A549 (cell line): ENCODE measurements at regions not wholly inside any gene's neighbourhood (a gene's known extent, or its start where the extent isn't known, plus 50 kb on each side); places are given as distances from the start of the nearest gene placed in this dataset.

Experiments used
- CBX8 ChIP-seq: fragments of 200-600 bp; sonication (generic); IDR thresholded peaks from 2 replicates; pipeline ENCODE4 v1.6.1; 2016
- CEBPB ChIP-seq, 2 experiments: fragments of >200 bp in 1 of 2; sonication (Bioruptor Twin) in 1 of 2; formaldehyde crosslinking in 1 of 2; IDR thresholded peaks; 2 replicates each; pipeline ENCODE4 v1.6.1; 2012 to 2016
- CHD4 ChIP-seq: fragments of 200-600 bp; sonication (generic); IDR thresholded peaks from 2 replicates; pipeline ENCODE4 v1.6.1; 2016; ENCODE audit warnings: antibody characterized with exemption, mild to moderate bottlenecking, borderline replicate concordance
- JUN ChIP-seq, 2 experiments: fragments of >200 bp; sonication (Bioruptor Twin); formaldehyde crosslinking; IDR thresholded peaks; 2 replicates in 1 of 2; 3 replicates in 1 of 2; pipeline ENCODE4 v1.6.1; 2016 to 2017
- NR3C1 ChIP-seq: fragments of >200 bp; sonication (Bioruptor Twin); formaldehyde crosslinking; IDR thresholded peaks from 3 replicates; pipeline ENCODE4 v1.6.1; 2017
- POLR2A ChIP-seq: IDR thresholded peaks from 2 replicates; pipeline ENCODE4 v1.6.1; 2012; ENCODE audit warnings: mild to moderate bottlenecking, low read length
- RCOR1 ChIP-seq: fragments of 150-350 bp; IDR thresholded peaks from 2 replicates; pipeline ENCODE4 v1.6.1; 2014; ENCODE audit warnings: antibody characterized with exemption, low read length, low read depth
- RFX5 ChIP-seq: fragments of 450-650 bp; IDR thresholded peaks from 2 replicates; pipeline ENCODE4 v1.7.1; 2014; ENCODE audit warnings: antibody characterized with exemption, mild to moderate bottlenecking, moderate library complexity
- RNF2 ChIP-seq: fragments of 200-600 bp; sonication (generic); IDR thresholded peaks from 2 replicates; pipeline ENCODE4 v1.6.1; 2016; ENCODE audit warnings: low read depth, mild to moderate bottlenecking, antibody characterized with exemption, moderate library complexity, borderline replicate concordance
- SMC3 ChIP-seq: fragments of >200 bp; sonication (Bioruptor Twin); formaldehyde crosslinking; IDR thresholded peaks from 3 replicates; pipeline ENCODE4 v1.6.1; 2018; ENCODE audit warnings: inconsistent platforms
- TFCP2L1 ChIP-seq: fragments of 250-450 bp; sonication (Bioruptor Pico); IDR thresholded peaks from 2 replicates; pipeline ENCODE4 v1.5.0; 2021; ENCODE audit warnings: mild to moderate bottlenecking
- ZNF302 ChIP-seq: fragments of 250-450 bp; sonication (Bioruptor Pico); IDR thresholded peaks from 2 replicates; pipeline ENCODE4 v1.9.0; 2021; ENCODE audit warnings: inconsistent platforms, mild to moderate bottlenecking, moderate library complexity
- TF ChIP-seq, protein P1 (sequence below): fragments of >200 bp; sonication (Bioruptor Twin); formaldehyde crosslinking; IDR thresholded peaks from 3 replicates; pipeline ENCODE4 v1.5.1; 2016
- TF ChIP-seq, protein P2 (sequence below): fragments of 200-600 bp; sonication (generic); IDR thresholded peaks from 2 replicates; pipeline ENCODE4 v1.6.1; 2016; ENCODE audit warnings: antibody characterized with exemption, mild to moderate bottlenecking, moderate library complexity

DNA sequence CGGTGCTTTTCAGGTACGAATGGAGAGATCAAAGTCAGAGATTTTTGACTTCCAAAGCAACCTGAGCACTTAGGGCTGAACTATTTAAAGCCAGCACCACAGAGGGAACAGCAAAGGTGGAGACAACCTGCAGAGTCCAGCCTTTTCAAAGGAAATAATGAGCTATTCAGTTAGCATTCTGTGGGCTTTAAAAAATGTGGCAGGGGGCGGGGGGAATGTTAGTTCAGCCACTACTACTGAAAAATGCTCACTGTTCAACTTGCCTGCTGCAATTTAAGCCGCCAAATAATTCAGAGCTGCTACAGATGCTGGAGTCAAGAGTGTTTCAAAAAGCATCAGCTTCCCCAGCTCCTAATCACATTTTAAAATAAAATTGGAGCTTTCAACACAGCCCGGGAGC, 473.3 kb upstream of the PLXNA2 start:
- TF ChIP-seq JUN (IDR thresholded peaks at IDR 0.05) (no peak), POLR2A (no peak), CBX8 (no peak), SMC3 (no peak), RFX5 (no peak), NR3C1 (no peak), RNF2 (no peak), CEBPB (IDR thresholded peaks at IDR 0.05) (no peak), TFCP2L1 (CRISPR knock-in tag) (no peak), CHD4 (no peak), RCOR1 (no peak), ZNF302 (CRISPR knock-in tag) (no peak)
- TF ChIP-seq, protein P1, sequence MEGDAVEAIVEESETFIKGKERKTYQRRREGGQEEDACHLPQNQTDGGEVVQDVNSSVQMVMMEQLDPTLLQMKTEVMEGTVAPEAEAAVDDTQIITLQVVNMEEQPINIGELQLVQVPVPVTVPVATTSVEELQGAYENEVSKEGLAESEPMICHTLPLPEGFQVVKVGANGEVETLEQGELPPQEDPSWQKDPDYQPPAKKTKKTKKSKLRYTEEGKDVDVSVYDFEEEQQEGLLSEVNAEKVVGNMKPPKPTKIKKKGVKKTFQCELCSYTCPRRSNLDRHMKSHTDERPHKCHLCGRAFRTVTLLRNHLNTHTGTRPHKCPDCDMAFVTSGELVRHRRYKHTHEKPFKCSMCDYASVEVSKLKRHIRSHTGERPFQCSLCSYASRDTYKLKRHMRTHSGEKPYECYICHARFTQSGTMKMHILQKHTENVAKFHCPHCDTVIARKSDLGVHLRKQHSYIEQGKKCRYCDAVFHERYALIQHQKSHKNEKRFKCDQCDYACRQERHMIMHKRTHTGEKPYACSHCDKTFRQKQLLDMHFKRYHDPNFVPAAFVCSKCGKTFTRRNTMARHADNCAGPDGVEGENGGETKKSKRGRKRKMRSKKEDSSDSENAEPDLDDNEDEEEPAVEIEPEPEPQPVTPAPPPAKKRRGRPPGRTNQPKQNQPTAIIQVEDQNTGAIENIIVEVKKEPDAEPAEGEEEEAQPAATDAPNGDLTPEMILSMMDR = no peak
- TF ChIP-seq, protein P2, sequence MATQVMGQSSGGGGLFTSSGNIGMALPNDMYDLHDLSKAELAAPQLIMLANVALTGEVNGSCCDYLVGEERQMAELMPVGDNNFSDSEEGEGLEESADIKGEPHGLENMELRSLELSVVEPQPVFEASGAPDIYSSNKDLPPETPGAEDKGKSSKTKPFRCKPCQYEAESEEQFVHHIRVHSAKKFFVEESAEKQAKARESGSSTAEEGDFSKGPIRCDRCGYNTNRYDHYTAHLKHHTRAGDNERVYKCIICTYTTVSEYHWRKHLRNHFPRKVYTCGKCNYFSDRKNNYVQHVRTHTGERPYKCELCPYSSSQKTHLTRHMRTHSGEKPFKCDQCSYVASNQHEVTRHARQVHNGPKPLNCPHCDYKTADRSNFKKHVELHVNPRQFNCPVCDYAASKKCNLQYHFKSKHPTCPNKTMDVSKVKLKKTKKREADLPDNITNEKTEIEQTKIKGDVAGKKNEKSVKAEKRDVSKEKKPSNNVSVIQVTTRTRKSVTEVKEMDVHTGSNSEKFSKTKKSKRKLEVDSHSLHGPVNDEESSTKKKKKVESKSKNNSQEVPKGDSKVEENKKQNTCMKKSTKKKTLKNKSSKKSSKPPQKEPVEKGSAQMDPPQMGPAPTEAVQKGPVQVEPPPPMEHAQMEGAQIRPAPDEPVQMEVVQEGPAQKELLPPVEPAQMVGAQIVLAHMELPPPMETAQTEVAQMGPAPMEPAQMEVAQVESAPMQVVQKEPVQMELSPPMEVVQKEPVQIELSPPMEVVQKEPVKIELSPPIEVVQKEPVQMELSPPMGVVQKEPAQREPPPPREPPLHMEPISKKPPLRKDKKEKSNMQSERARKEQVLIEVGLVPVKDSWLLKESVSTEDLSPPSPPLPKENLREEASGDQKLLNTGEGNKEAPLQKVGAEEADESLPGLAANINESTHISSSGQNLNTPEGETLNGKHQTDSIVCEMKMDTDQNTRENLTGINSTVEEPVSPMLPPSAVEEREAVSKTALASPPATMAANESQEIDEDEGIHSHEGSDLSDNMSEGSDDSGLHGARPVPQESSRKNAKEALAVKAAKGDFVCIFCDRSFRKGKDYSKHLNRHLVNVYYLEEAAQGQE = no peak
